Right hindlimb (tissue), 1 donor: ENCODE measurements at regions not wholly inside any gene's neighbourhood (a gene's known extent, or its start where the extent isn't known, plus 50 kb on each side); places are given as distances from the start of the nearest gene placed in this dataset.

ENCODE experiments used
- DNase-seq: peaks from one replicate; pipeline ENCODE4 v3.0.0-alpha.2; 2018

DNA sequence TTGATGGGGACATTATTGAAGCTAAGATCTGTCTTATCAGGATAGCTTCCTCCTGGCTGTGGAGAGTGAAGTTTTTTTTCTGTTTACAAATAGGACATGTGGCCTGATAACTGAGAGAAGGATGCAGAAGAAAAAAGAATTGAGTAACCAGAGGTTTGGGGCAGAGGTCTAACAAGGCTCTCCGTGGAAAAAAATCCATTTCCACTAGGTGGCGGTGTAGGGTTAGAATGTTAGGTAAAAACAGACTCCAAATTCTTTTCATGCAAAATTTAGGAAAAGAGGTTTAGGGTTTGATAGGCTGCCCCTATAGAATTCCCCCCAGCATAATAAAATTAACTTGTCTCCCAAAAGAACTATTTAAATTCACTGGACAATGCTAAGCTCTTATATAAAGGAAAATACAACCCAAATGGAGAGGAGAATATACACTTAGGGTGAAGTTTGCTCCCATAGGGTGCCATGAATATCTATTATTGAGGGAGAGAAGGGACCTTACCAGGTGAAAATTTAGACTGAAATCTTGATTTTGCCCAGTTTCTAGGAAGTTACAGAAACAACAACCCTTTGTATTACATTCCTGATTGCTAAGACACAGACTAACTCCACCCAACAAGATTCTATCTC is 1560.4 kb downstream of the OTOL1 start:
- DNase-seq = no peak

DNA sequence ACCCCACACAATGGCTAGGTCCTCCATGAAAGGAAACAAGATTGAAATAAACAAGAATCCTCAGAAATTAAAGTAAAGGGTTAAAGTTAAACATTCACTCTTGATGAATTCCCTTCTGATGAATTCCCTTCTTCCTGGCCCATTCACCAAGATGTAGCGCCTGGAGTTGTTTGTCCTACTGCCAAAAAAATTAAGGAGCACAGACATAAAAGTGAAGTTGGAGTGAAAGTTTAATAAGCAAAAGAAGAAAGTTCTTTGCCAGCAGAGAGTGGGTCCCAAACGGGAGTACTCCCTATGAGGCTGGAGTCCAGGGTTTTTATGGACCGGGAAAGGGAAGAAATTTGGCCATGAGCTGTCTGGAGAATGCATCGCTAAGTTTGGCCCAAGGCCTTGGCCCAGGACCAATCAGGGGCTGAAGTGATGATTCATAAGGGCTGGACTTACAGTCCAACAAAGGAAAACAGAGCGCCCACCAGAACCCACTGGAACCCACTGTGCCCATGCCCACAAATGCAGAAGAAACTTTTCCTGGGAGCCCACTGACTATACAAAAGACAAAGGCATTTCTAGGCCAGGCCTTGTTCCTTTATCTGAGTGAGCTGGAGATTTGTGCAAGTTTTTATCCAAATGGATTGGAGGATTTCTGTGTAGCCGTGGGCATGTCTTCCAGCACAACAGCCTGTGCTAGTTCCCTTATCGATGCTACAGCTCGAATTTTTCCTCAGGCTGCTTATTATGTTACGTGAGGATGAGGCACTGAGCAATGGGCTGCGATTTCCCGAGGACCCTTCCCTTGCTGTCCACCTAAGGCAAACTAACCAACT is 1561.6 kb downstream of the OTOL1 start:
- DNase-seq = peak; percentile 40

DNA sequence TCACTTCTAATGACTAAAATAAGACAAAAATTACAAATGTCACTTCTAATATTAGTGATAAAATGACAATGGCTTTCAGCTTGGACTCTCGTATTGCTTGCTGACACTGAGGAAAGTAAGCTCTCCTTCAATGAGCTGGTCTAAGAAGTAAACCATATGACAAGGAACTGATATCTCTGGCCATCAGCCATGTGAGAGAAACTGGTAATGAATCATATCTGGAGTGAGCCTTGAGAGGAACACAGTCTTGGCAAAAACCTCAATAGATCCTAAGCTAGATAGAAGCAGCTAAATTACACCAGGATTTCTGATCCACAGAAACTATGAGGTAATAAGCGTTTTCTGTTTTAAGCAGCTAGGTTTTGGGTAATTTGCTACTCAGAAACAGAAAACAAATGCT is 1575.1 kb downstream of the OTOL1 start:
- no peak for DNase-seq
